T-helper 17 cell (primary cell): ENCODE measurements at regions not wholly inside any gene's neighbourhood (a gene's known extent, or its start where the extent isn't known, plus 50 kb on each side); places are given as distances from the start of the nearest gene placed in this dataset.

Source experiments
- ATAC-seq: fragments of 150-1000 bp; cut with Tn5 transposase; 2 replicates; pipeline ENCODE4 v1.10.0; 2021; ENCODE audit warnings: mild to moderate bottlenecking, moderate library complexity
- DNase-seq, 3 donors: peaks; one replicate each; pipeline versions ENCODE4 v3.0.0 to v3.0.0-alpha.2; 2020 to 2021
- H3K9me3 ChIP-seq: one replicate; pipeline ENCODE4 v1.7.0; 2013; ENCODE audit warnings: low read length, mild to moderate bottlenecking; ENCODE audit not compliant: control insufficient read depth, poor library complexity, severe bottlenecking
- H3K27ac Mint-ChIP-seq: one replicate; pipeline ENCODE4 v1.8.0; 2022; ENCODE audit warnings: mild to moderate bottlenecking, moderate library complexity, mixed read lengths
- H3K27me3 Mint-ChIP-seq: one replicate; pipeline ENCODE4 v1.8.0; 2022; ENCODE audit warnings: mixed read lengths
- H3K36me3 Mint-ChIP-seq: one replicate; pipeline ENCODE4 v1.8.0; 2022; ENCODE audit warnings: low read depth, mixed read lengths
- H3K4me1 Mint-ChIP-seq: one replicate; pipeline ENCODE4 v1.8.0; 2022; ENCODE audit warnings: mild to moderate bottlenecking, mixed read lengths
- H3K4me3 Mint-ChIP-seq: one replicate; pipeline ENCODE4 v1.8.0; 2022; ENCODE audit warnings: mild to moderate bottlenecking, moderate library complexity, mixed read lengths

GRCh38 chr1:163768576-163768975, 446.8 kb downstream of the NUF2 start:
- H3K9me3 ChIP-seq, result no peaks in the 10 kb centered on the region
- no peak overlapping the region for H3K27ac Mint-ChIP-seq
- H3K4me1 Mint-ChIP-seq, result no peaks in the 10 kb centered on the region
- H3K27me3 Mint-ChIP-seq, result no peaks in the 10 kb centered on the region
- H3K36me3 Mint-ChIP-seq, result no peaks in the 10 kb centered on the region
- no peak overlapping the region for H3K4me3 Mint-ChIP-seq
- DNase-seq, result no peak
- no peak for ATAC-seq

- H3K9me3 ChIP-seq, result no peaks in the 10 kb centered on the region
- no peak for DNase-seq
- no peaks in the 10 kb centered on the region for H3K4me1 Mint-ChIP-seq
- no peaks in the 10 kb centered on the region for H3K27me3 Mint-ChIP-seq
- no peaks in the 10 kb centered on the region for H3K36me3 Mint-ChIP-seq
- no peak overlapping the region for H3K4me3 Mint-ChIP-seq
- no peak overlapping the region for H3K27ac Mint-ChIP-seq
- ATAC-seq, result no peak
These were observed 448.5 kb downstream of the NUF2 start for GRCh38 chr1:163770265-163770664.

DNA sequence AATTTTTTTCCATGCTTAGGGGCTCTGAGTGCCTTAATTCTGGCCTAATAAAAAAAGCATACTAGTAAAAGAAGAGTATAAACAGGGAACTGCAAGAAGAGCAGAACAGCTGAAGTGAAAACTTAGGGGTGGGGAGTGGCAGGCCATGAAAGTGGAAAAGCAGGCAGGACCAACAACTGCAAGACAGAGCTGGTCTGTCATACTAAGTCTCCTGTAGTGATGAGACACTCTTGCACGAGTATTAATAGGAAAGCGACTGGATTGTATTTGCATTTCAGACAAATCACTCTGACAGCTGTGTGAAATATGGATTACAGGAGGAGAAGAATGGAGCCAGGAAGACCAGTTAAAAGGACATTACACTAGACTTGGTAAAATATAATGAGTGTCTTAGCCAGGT, 449.9 kb downstream of the NUF2 start:
- H3K36me3 Mint-ChIP-seq, result no peaks in the 10 kb centered on the region
- H3K27me3 Mint-ChIP-seq, result no peaks in the 10 kb centered on the region
- H3K27ac Mint-ChIP-seq, result no peak overlapping the region
- DNase-seq (no peak), ATAC-seq (no peak)
- H3K4me3 Mint-ChIP-seq, result no peak overlapping the region
- no peaks in the 10 kb centered on the region for H3K4me1 Mint-ChIP-seq
- no peaks in the 10 kb centered on the region for H3K9me3 ChIP-seq

DNA sequence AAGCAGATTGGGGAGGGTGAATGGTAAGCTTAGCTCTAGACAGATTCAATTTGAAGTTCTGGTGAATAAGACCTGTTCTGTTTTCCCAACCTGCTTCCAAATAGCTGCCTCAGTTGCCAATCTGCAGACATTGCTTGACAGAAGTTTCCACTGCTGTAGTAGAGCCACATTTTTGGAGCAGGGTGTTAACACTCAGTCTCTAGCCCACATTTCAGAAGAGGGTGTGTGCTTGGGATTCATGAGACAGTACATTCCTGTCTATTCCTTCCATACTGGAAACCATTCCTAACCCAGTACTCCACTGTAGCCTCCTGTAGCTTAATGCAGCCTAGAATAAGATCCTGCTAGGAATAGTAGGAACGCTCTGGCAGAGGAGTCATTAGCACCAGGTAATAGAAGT, 450.5 kb downstream of the NUF2 start:
- H3K27me3 Mint-ChIP-seq, result no peaks in the 10 kb centered on the region
- no peaks in the 10 kb centered on the region for H3K9me3 ChIP-seq
- no peak overlapping the region for H3K4me3 Mint-ChIP-seq
- DNase-seq, result no peak
- ATAC-seq, result no peak
- H3K27ac Mint-ChIP-seq, result no peak overlapping the region
- no peaks in the 10 kb centered on the region for H3K4me1 Mint-ChIP-seq
- H3K36me3 Mint-ChIP-seq, result no peaks in the 10 kb centered on the region

- no peaks in the 10 kb centered on the region for H3K27me3 Mint-ChIP-seq
- DNase-seq (no peak), ATAC-seq (no peak)
- no peaks in the 10 kb centered on the region for H3K4me1 Mint-ChIP-seq
- H3K9me3 ChIP-seq, result no peaks in the 10 kb centered on the region
- H3K4me3 Mint-ChIP-seq, result no peak overlapping the region
- no peak overlapping the region for H3K27ac Mint-ChIP-seq
- no peaks in the 10 kb centered on the region for H3K36me3 Mint-ChIP-seq
These were observed 451.6 kb downstream of the NUF2 start for GRCh38 chr1:163773396-163773795.

- no peaks in the 10 kb centered on the region for H3K36me3 Mint-ChIP-seq
- no peak for DNase-seq
- no peak overlapping the region for H3K4me3 Mint-ChIP-seq
- H3K9me3 ChIP-seq, result no peaks in the 10 kb centered on the region
- H3K4me1 Mint-ChIP-seq, result no peaks in the 10 kb centered on the region
- no peak overlapping the region for H3K27ac Mint-ChIP-seq
- no peaks in the 10 kb centered on the region for H3K27me3 Mint-ChIP-seq
- ATAC-seq, result no peak
These were observed 452.7 kb downstream of the NUF2 start for GRCh38 chr1:163774401-163774945.

DNA sequence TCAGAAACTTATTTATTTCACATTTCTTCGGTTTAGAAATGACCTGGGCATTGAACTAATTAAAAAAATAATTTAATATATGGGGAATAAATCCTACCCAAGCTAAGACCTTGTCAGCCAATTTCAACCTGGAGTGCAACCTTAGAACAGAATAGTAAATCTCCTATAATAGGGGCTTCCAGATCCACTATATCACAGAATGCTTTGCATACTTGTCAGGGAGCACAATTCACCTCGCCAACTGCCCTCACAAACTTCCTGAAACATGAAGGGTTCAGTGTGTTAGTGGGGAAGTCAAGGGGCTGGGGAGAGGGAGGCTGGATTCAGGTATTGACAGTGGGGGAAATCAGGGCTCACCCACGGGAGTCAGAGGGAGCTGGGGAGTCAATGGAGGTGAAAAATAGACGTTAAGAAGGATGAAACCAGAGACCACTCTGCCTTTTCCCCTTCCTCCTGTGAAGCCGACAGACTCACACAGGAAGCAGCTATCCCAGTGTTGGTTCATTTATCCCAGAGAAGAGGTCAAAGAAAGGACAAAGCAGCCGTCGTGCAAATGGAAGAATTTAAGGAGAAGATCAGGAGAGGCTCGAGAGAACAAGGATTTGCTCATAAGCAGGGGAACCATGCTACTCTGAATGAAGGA, 453.3 kb downstream of the NUF2 start:
- H3K27me3 Mint-ChIP-seq, result no peaks in the 10 kb centered on the region
- DNase-seq, result no peak
- no peak for ATAC-seq
- no peak overlapping the region for H3K27ac Mint-ChIP-seq
- no peak overlapping the region for H3K4me3 Mint-ChIP-seq
- no peaks in the 10 kb centered on the region for H3K36me3 Mint-ChIP-seq
- no peaks in the 10 kb centered on the region for H3K9me3 ChIP-seq
- no peaks in the 10 kb centered on the region for H3K4me1 Mint-ChIP-seq

DNA sequence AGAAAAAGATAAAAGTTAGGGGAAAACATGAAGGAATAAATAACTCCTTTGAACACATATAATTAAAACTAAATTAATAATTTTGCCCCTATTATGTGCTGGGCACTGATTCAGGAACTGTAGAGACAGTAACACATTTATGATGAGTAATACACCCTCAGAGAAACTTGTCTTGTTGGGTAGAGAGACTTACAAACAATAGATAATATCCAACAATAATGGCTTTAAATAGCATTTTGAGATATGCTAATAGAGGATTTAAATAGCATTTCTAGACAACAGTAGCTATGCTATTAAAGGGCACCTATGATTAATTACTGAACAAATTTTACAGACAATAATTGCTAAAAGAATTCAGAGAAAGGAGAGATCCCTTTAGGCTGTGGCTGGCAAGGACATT, 455.5 kb downstream of the NUF2 start:
- H3K27me3 Mint-ChIP-seq, result no peaks in the 10 kb centered on the region
- H3K4me3 Mint-ChIP-seq, result no peak overlapping the region

DNA sequence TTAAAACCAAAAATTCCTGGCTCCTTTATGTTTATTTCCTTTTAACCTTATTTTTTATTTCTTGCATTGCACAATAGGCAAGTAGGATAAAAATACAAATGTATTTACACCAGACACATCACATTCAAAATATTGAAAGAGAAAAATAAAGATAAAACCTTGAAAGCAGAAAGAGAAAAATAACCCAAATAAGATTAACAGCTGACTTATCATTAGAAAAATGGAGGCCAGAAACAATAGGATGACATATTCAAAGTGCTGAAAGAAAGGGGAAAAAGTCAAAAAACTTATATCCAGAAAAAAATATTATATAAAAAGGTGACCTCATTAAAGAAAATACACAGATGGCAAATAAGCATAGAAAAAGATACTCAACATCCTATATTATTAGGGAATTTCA, 459.4 kb downstream of the NUF2 start:
- H3K9me3 ChIP-seq, result no peaks in the 10 kb centered on the region
- no peak for ATAC-seq
- Mint-ChIP-seq H3K4me3 (no peak overlapping the region), H3K36me3 (no peaks in the 10 kb centered on the region), H3K27me3 (no peaks in the 10 kb centered on the region), H3K4me1 (no peaks in the 10 kb centered on the region), H3K27ac (no peak overlapping the region)
- DNase-seq, result no peak

More for the DNA sequence above, 455.5 kb downstream of the NUF2 start:
- no peaks in the 10 kb centered on the region for H3K4me1 Mint-ChIP-seq
- H3K36me3 Mint-ChIP-seq, result no peaks in the 10 kb centered on the region
- no peaks in the 10 kb centered on the region for H3K9me3 ChIP-seq
- H3K27ac Mint-ChIP-seq, result no peak overlapping the region
- DNase-seq (no peak), ATAC-seq (no peak)

GRCh38 chr1:163785868-163786405, 464.2 kb downstream of the NUF2 start:
- Mint-ChIP-seq H3K4me1 (no peaks in the 10 kb centered on the region), H3K27me3 (no peaks in the 10 kb centered on the region), H3K27ac (no peak overlapping the region), H3K36me3 (no peaks in the 10 kb centered on the region), H3K4me3 (no peak overlapping the region)
- ATAC-seq (no peak), DNase-seq (no peak)
- no peaks in the 10 kb centered on the region for H3K9me3 ChIP-seq

- no peaks in the 10 kb centered on the region for H3K27me3 Mint-ChIP-seq
- no peak overlapping the region for H3K4me3 Mint-ChIP-seq
- no peaks in the 10 kb centered on the region for H3K36me3 Mint-ChIP-seq
- no peaks in the 10 kb centered on the region for H3K4me1 Mint-ChIP-seq
- no peaks in the 10 kb centered on the region for H3K9me3 ChIP-seq
- ATAC-seq (no peak), DNase-seq (no peak)
- H3K27ac Mint-ChIP-seq, result no peak overlapping the region
These were observed 468.2 kb downstream of the NUF2 start for GRCh38 chr1:163789911-163790310.

DNA sequence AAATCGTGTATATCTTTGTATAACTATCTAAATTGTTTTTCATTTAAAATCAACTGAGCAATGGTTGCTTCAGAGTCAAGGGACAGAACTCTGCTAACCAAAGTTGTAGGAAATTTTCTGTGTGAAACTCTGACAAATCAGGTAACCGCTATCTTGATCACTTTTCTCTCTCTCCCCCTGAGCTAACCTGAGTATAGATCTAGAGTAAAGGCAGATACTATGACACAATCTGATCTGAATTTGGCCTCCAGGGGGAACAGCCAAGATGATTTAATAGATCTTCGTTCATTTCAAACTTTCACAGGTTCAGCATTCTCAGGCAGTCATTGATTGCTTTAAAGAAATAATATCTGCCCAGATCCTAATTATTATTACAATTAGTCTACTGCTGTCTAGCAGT, 472.8 kb downstream of the NUF2 start:
- DNase-seq, result no peak
- no peaks in the 10 kb centered on the region for H3K4me1 Mint-ChIP-seq
- H3K4me3 Mint-ChIP-seq, result no peak overlapping the region
- no peak overlapping the region for H3K27ac Mint-ChIP-seq
- H3K36me3 Mint-ChIP-seq, result no peaks in the 10 kb centered on the region
- H3K9me3 ChIP-seq, result no peaks in the 10 kb centered on the region
- no peaks in the 10 kb centered on the region for H3K27me3 Mint-ChIP-seq
- ATAC-seq, result no peak

- H3K9me3 ChIP-seq, result no peaks in the 10 kb centered on the region
- H3K4me1 Mint-ChIP-seq, result no peaks in the 10 kb centered on the region
- H3K27ac Mint-ChIP-seq, result no peak overlapping the region
- no peaks in the 10 kb centered on the region for H3K27me3 Mint-ChIP-seq
- no peaks in the 10 kb centered on the region for H3K36me3 Mint-ChIP-seq
- DNase-seq (no peak), ATAC-seq (no peak)
- H3K4me3 Mint-ChIP-seq, result no peak overlapping the region
These were observed 474.7 kb downstream of the NUF2 start for GRCh38 chr1:163796394-163796821.

GRCh38 chr1:163797816-163798215, 476.1 kb downstream of the NUF2 start:
- Mint-ChIP-seq H3K36me3 (no peaks in the 10 kb centered on the region), H3K27me3 (no peaks in the 10 kb centered on the region), H3K4me1 (no peaks in the 10 kb centered on the region), H3K27ac (no peak overlapping the region), H3K4me3 (no peak overlapping the region)
- ATAC-seq, result no peak
- no peak for DNase-seq
- no peaks in the 10 kb centered on the region for H3K9me3 ChIP-seq
